HG03025 (cell line): ENCODE measurements at regions not wholly inside any gene's neighbourhood (a gene's known extent, or its start where the extent isn't known, plus 50 kb on each side); places are given as distances from the start of the nearest gene placed in this dataset.

Experiments
- ATAC-seq: cut with Tn5 transposase; IDR thresholded peaks from one replicate; pipeline ENCODE4 v1.9.1; 2021; ENCODE audit warnings: mild to moderate bottlenecking, moderate library complexity; ENCODE audit not compliant: unreplicated experiment, low FRiP score

DNA sequence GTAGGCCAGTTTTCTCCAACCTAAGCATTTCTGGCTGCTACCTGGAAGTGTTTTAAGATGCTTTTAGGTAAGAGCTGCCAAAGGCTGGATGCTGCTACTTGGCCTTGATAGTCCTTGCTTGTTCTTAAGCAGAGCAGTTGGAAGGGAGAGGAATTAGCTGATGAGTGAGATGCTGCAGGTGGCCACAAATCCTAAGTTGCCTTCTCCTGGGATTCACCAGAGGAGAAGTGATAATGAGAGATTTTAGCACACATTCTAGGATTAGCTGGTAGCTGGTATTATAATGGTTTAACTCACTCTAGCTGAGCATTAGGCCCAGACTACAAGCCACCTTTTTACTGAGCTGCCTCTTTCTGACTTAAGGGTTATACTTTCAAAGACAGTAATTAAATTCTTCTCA lies 442.9 kb upstream of the RAG2 start:
- no peak for ATAC-seq

- ATAC-seq, result no peak
Observed at GRCh38 chr11:37038911-37039310, 440.9 kb upstream of the RAG2 start.

GRCh38 chr11:37026741-37027140 lies 428.7 kb upstream of the RAG2 start:
- ATAC-seq, result no peak

DNA sequence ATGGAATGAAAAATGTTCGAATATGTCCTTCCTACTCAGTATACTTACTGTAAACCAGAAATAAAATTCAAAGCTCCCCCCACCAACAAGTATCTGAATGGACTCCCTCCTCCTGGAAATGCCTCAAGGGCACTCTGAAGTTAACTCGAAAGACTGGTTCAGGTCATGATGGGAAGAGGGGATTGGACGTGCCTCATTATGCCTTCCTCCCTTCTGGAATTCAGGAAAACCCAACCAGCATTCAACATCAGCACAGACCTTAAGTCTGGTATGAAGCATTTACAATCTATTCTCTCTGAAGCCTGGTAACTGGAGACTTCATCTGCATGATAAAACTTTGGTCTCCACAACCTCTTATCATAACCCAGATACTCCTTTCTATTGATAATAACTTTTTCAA lies 428.3 kb upstream of the RAG2 start:
- ATAC-seq, result no peak

DNA sequence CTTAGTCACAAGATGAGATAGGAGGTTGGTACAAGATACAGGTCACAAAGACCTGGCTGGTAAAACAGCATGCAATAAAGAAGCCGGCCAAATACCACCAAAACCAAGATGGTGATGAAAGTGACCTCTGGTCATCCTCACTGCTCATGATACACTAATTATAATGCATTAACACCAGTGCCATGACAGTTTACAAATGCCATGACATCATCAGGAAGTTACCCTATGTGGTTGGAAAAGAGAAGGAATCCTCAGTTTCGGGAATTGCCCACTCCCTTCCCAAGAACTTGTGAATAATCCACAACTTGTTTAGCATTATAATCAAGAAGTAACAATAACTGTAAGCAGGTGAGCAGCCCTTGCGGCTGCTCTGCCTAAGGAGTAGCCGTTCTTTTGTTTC lies 408.5 kb upstream of the RAG2 start:
- no peak for ATAC-seq

DNA sequence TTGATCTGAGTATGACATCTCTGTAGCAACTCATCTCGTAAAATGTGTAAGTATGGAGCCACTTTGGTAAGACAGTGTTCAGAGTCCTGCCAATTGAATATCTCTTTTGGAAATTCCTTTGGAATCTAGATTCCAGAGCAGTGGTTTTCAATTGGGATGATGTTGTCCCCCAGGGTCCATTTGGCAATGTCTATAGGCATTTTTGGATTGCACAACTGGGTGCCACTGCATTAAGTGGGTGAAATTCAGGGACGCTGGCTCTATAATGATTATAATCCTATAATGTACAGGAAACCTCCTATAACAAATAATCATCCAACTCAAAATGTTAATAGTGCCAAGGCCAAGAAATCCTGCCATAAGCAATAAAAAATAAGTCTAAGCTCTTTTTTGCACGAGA lies 404.8 kb upstream of the RAG2 start:
- no peak for ATAC-seq

- ATAC-seq, result no peak
Observed at GRCh38 chr11:36997656-36998055, 399.6 kb upstream of the RAG2 start.

- no peak for ATAC-seq
Observed at GRCh38 chr11:36996795-36997194, 398.8 kb upstream of the RAG2 start.

GRCh38 chr11:36994208-36994607 lies 396.2 kb upstream of the RAG2 start:
- no peak for ATAC-seq

- ATAC-seq, result no peak
Observed at GRCh38 chr11:36988556-36988955, 390.5 kb upstream of the RAG2 start.

DNA sequence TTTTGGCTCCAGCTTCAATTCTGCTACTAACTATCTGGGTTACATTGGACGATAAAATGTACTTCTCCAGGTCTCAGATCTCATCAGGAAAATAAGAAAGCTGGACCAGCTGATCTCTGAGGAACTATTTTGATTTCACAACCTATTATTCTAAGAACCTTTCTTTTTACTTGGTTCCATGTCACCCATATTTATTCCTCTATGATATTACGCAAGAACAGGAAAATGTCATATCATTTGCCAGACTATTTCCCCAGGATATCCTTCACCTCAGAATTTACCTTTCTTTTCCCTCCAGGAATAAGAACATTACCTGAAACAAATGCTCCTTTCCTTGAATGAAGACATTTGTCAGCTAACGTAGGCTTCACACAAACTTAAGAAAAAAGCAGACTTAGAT lies 387.5 kb upstream of the RAG2 start:
- ATAC-seq, result no peak

DNA sequence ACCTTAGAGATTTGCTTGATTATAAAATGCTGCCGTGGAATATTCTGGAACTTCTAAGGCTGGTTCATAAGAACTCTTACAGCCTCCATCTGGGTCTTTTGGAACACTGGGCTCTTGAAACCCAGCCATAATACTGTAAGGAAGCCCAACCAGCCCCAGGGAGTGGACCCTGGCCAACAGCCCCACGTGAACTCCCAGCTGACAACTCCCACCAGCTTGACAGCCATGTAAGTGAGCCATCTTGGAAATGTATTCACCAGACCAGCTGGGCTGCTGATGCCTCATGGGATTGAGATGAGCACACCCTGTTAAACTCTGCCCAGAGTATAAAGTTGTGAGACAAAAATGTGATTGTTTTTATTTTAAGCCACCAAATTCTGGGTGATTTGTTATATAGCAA lies 378.7 kb upstream of the RAG2 start:
- ATAC-seq, result no peak

GRCh38 chr11:36974771-36975170 lies 376.7 kb upstream of the RAG2 start:
- ATAC-seq, result no peak

GRCh38 chr11:36953976-36954375 lies 355.9 kb upstream of the RAG2 start:
- no peak for ATAC-seq

DNA sequence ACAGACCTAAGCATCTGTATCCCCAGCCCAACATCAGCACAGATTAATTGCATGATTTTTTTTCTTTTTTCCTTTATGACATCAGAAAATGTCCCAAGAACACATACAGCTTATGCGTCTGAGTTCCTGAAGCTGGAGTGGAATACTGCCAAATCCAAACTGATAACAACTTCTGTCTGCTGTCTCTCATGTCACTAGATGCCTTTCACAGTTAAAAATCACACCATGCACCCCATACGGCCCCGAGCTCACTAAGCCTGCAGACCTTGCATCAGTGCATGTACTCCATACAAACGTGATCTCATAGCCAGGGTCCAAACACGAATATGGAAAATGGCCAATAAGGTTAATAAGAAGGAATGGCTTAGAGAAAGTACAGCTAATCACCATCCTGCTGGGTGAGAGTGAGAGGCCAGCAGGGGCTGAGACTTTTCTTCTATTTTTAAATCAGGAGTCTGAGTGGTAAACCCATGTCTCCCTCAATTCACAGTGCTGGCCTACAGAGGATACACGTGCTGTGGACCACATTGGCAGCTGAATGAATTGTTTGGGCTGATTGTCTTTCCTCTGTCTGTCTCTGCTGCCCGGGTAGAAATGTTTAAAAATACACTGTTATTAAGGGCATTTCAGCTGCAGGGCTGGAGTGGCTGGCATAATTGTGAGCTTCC lies 350.6 kb upstream of the RAG2 start:
- ATAC-seq, result no peak

- ATAC-seq, result no peak
Observed at GRCh38 chr11:36945384-36945783, 347.3 kb upstream of the RAG2 start.

GRCh38 chr11:36933481-36933880 lies 335.4 kb upstream of the RAG2 start:
- no peak for ATAC-seq

DNA sequence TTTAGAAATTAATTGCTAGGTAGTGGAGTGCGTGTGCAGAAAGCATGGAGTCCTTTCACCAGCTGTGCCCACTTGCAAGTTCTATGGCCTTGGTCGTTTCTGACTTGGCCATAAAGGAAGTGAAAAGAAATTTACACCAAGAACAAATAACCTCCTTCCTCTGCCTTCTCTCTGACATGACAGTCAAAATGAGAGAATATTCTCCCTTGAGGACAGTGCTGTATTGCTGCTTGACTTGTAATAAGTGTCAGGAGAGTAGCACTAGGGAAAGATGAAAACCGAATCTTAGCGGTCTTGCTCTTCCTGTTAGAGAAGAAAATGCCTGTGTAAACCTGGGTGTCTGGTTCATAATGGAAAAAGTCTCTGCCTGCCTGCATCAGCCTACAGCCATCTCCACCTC lies 333.1 kb upstream of the RAG2 start:
- no peak for ATAC-seq

- ATAC-seq, result no peak
Observed at GRCh38 chr11:36930256-36930655, 332.2 kb upstream of the RAG2 start.

DNA sequence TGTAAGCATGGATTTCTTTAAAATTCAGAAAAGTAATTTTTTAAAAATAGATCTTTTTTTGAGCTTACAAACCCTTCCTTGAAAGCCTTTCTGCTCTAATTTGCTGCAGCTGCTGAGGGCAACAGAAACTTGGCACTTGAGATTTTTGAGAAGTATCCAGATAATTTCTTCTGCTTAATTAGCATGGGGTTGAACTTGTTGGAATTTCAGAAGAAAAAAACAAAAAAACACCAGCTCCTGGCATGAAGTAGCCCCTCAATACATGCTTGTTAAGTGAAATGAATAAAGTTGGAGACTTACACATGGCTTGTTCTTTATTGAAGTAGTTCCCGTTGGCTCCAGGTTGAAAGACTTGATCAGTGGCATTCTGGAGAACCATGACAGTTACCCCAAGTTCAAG lies 331.4 kb upstream of the RAG2 start:
- ATAC-seq, result no peak

GRCh38 chr11:36928621-36929020 lies 330.6 kb upstream of the RAG2 start:
- ATAC-seq, result no peak

DNA sequence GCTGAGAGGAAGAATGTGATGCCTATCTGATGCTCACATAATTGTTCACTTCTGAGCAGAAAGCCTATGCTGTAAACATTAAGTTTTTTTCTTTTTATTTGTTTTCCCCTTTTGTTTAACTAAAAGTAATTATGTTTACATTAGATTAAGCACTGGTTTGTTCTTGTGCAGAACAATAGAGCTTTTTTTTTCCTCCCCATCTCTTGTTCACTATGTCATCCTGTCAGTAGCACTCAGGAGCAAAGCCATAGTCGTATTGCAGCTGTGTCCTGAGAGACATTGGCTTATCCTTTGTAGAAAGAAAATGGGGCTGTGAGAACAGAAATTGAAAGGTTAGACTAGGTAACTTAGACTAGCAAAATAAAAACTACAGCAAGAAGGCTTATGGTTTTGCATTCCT lies 301.8 kb upstream of the RAG2 start:
- no peak for ATAC-seq

GRCh38 chr11:36890841-36891240 lies 292.8 kb upstream of the RAG2 start:
- ATAC-seq, result no peak
